ENCODE measurements at regions not wholly inside any gene's neighbourhood (a gene's known extent, or its start where the extent isn't known, plus 50 kb on each side); places are given as distances from the start of the nearest gene placed in this dataset.
A peak's percentile ranks its signal among the peaks of the same experiment; 100 is the strongest.

DNA sequence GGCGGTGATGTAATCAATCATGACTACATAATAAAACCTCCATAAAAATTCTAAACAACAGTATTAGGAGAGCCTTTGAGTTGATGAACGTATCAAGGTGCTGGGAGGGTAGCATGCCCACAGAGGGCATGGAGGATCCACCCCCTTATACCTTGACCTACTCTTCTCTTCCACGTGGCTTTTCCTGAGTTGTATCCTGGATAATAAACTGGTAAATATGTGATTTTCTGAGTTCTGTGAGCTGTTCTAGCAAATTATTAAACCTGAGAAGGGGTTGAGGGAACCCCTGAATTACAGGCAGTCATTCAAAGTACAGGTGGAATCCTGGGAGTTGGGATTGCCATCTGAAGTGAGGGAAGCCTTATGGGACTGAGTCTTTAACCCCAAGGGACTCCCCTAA lies 446.9 kb downstream of the DYNC2H1 start:
- TF ChIP-seq, protein P1, sequence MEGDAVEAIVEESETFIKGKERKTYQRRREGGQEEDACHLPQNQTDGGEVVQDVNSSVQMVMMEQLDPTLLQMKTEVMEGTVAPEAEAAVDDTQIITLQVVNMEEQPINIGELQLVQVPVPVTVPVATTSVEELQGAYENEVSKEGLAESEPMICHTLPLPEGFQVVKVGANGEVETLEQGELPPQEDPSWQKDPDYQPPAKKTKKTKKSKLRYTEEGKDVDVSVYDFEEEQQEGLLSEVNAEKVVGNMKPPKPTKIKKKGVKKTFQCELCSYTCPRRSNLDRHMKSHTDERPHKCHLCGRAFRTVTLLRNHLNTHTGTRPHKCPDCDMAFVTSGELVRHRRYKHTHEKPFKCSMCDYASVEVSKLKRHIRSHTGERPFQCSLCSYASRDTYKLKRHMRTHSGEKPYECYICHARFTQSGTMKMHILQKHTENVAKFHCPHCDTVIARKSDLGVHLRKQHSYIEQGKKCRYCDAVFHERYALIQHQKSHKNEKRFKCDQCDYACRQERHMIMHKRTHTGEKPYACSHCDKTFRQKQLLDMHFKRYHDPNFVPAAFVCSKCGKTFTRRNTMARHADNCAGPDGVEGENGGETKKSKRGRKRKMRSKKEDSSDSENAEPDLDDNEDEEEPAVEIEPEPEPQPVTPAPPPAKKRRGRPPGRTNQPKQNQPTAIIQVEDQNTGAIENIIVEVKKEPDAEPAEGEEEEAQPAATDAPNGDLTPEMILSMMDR (IDR thresholded peaks at IDR 0.05; ENCODE audit: insufficient read depth, low read length, severe bottlenecking): no peak
- no peak overlapping the region for H3K4me3 ChIP-seq (ENCODE audit: low read depth, low read length)
- no peak for FAIRE-seq

DNA sequence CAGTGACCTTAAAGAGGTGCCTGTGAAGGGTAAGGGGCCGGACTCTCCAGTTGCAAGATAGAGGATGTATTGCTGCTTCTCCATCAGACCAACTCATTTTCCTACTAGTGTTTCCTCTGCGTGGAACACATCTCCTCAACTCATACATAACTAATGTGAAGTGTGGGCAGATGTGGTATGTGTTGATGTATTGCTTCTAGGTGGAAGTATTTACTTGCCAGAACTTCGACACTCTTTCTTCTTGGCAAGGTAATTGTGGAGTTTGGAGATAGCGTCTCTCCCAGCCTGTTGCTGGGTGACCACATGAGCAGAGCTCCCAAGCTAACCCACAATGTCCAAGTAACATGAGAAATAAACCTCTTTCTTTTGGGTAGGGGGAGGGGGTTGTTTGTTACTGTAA lies 456.9 kb downstream of the DYNC2H1 start:
- FAIRE-seq: no peak
- Histone ChIP-seq H3K4me3 (ENCODE audit: low read depth, low read length) (no peak overlapping the region), H3K27me3 (ENCODE audit: control insufficient read depth, insufficient read depth, low read length) (no peaks in the 10 kb centered on the region), H3K36me3 (ENCODE audit: control insufficient read depth, insufficient read depth, low read length) (no peaks in the 10 kb centered on the region)
- TF ChIP-seq, protein P1 (IDR thresholded peaks at IDR 0.05; ENCODE audit: insufficient read depth, low read length, severe bottlenecking): no peak
- DNase-seq (ENCODE audit: low read depth): no peak

More for the DNA sequence above, 446.9 kb downstream of the DYNC2H1 start:
- no peaks in the 10 kb centered on the region for H3K27me3 ChIP-seq (ENCODE audit: control insufficient read depth, insufficient read depth, low read length)
- no peak for DNase-seq (ENCODE audit: low read depth)
- H3K36me3 ChIP-seq (ENCODE audit: control insufficient read depth, insufficient read depth, low read length): no peaks in the 10 kb centered on the region

DNA sequence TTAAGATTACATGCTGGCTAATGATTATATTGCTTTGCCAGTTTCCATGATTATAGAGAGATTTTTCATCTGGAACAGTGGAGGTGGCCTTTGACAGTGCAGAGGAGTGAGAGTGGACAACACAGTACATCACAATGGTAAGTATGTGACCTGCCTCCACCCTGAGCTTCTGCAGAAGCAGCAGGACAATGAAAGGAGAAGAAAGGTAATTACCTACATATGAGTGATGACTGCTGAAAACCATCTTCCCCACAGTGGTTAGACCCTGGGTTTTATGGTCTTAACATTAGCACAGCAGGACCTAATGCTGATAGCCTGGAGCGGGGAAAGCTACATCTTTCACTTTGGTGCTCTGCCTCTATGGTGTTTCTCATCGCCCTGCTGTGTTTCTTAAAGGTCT lies 454.7 kb upstream of the DDI1 start:
- no peaks in the 10 kb centered on the region for H3K36me3 ChIP-seq (ENCODE audit: control insufficient read depth, insufficient read depth, low read length)
- FAIRE-seq: peak; percentile 82
- TF ChIP-seq, protein P1 (IDR thresholded peaks at IDR 0.05; ENCODE audit: insufficient read depth, low read length, severe bottlenecking): no peak

DNA sequence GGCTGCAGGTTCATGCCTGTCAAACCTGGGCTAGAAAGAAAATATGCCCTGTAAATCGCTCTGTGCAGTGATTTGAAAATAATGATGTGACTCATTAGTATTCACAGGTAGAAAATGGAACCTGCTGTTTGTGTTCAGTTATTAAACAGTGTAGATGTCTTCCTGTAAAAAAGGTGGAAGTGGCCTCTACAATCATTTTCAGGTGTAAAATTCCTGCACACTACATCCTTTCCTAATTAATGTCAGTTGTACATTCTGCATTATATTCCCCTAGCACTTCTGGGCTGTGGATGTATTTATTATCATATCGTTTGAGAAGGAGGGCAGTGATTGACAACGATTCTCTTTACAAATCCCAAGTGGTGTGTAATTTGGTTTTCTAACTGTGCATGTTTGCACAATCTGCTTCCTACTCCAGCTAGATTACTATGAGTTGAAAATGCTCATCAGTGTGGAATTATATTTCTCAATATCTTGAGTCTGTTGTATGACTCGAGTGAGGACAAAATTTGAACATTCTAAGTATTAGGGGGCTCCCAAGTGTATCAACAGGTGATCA lies 454.0 kb upstream of the DDI1 start:
- FAIRE-seq (no peak), DNase-seq (ENCODE audit: low read depth) (peak; percentile 50)
- TF ChIP-seq, protein P1 (IDR thresholded peaks at IDR 0.05; ENCODE audit: insufficient read depth, low read length, severe bottlenecking): no peak
- Histone ChIP-seq H3K27me3 (ENCODE audit: control insufficient read depth, insufficient read depth, low read length) (no peaks in the 10 kb centered on the region), H3K36me3 (ENCODE audit: control insufficient read depth, insufficient read depth, low read length) (no peaks in the 10 kb centered on the region), H3K4me3 (ENCODE audit: low read depth, low read length) (no peak overlapping the region)

More for the DNA sequence above, 454.7 kb upstream of the DDI1 start:
- DNase-seq (ENCODE audit: low read depth): no peak
- Histone ChIP-seq H3K4me3 (ENCODE audit: low read depth, low read length) (no peak overlapping the region), H3K27me3 (ENCODE audit: control insufficient read depth, insufficient read depth, low read length) (no peaks in the 10 kb centered on the region)

DNA sequence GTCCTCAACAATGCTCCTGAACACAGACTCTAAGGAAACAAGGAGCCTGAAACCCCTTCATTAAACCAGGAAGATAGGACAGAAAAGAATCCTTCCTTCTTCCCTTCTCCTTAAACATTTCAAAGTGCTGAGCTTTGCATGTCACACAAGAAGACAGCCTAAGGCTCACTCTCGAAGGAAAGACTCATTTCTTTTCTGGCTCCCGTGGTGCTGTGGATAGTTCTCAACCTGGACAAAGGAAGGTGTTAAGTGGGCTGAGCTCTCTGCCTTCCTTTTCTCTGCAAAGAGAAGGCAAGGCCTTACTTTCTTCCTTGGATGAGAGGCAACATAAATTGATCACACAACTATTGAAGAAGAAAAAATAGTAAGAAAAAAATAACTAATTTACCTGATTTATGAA lies 452.4 kb upstream of the DDI1 start:
- DNase-seq (ENCODE audit: low read depth): no peak
- Histone ChIP-seq H3K4me3 (ENCODE audit: low read depth, low read length) (no peak overlapping the region), H3K27me3 (ENCODE audit: control insufficient read depth, insufficient read depth, low read length) (no peaks in the 10 kb centered on the region), H3K36me3 (ENCODE audit: control insufficient read depth, insufficient read depth, low read length) (no peaks in the 10 kb centered on the region)
- FAIRE-seq: no peak
- TF ChIP-seq, protein P1 (IDR thresholded peaks at IDR 0.05; ENCODE audit: insufficient read depth, low read length, severe bottlenecking): no peak

DNA sequence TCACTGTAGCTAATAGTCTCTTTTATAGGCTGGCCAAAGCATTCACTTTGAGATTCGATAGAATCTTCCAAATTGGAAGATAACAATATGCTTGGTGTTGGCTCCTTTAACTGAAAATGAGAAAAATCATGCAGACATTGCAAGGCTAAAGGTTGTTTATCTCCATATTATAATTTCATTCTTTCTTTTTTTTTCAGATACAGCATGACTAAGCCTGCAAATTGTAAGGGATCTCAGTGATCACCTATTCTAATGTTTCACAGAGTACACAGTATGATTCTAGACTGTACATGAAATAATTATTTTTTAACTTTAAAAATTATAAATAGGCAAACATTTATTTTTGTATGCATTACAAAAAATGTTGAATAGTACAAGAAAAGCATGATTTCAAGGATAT lies 451.7 kb upstream of the DDI1 start:
- TF ChIP-seq, protein P1 (IDR thresholded peaks at IDR 0.05; ENCODE audit: insufficient read depth, low read length, severe bottlenecking): no peak
- no peaks in the 10 kb centered on the region for H3K27me3 ChIP-seq (ENCODE audit: control insufficient read depth, insufficient read depth, low read length)
- no peaks in the 10 kb centered on the region for H3K36me3 ChIP-seq (ENCODE audit: control insufficient read depth, insufficient read depth, low read length)
- FAIRE-seq: no peak
- DNase-seq (ENCODE audit: low read depth): no peak
- no peak overlapping the region for H3K4me3 ChIP-seq (ENCODE audit: low read depth, low read length)

Measured in bronchial epithelial cell (primary cell).